T-cell (primary cell): ENCODE measurements at regions not wholly inside any gene's neighbourhood (a gene's known extent, or its start where the extent isn't known, plus 50 kb on each side); places are given as distances from the start of the nearest gene placed in this dataset.
A peak's percentile ranks its signal among the peaks of the same experiment; 100 is the strongest.
"Not testable (repeated sequence)": the region's sequence is repeated elsewhere in the genome, so short reads cannot be mapped to it uniquely, and the experiment has no call there.

Experiments used
- ATAC-seq, 4 experiments: fragments of 200-7000 bp in 3 of 4; fragments of 150-1000 bp in 1 of 4; cut with Tn5 transposase; replicated peaks in 1 of 4; 1 replicate in 3 of 4; 2 replicates in 1 of 4; pipeline ENCODE4 v1.10.0; 2021; ENCODE audit warnings: moderate library complexity in 3 of 4, mild to moderate bottlenecking in 2 of 4, moderate number of reproducible peaks in 1 of 4
- CTCF ChIA-PET, 2 donors: fragments of 300-600 bp; sonication (Branson Sonifier 250); formaldehyde crosslinking; loops; one replicate each; lab custom pipeline; 2022; ENCODE audit warnings: antibody characterized with exemption in 2 of 2; lab: Charles Lee
- POLR2A ChIA-PET, 2 donors: fragments of 300-600 bp; sonication (Branson Sonifier 250); formaldehyde crosslinking; loops; one replicate each; lab custom pipeline; 2022; ENCODE audit warnings: antibody characterized with exemption in 2 of 2; lab: Charles Lee
- DNase-seq, 35 experiments: peaks; one replicate each; pipeline versions ENCODE4 v3.0.0 to v3.0.0-alpha.2; 2013 to 2023
- H3K27ac ChIP-seq: one replicate; pipeline ENCODE4 v1.5.1; 2013; ENCODE audit warnings: low read length
- H3K27me3 ChIP-seq, 2 experiments: replicated peaks in 1 of 2; 1 replicate in 1 of 2; 2 replicates in 1 of 2; pipeline versions ENCODE4 v1.6.1 to v1.7.0; 2013; ENCODE audit warnings: low read length in 1 of 2, mixed read lengths in 1 of 2; ENCODE audit not compliant: control insufficient read depth in 2 of 2, insufficient read depth in 2 of 2; ENCODE audit errors: extremely low read depth in 1 of 2
- H3K36me3 ChIP-seq, 2 donors: 1 replicate in 1 of 2; 2 replicates in 1 of 2; pipeline versions ENCODE4 v1.6.1 to v1.7.0; 2013; ENCODE audit warnings: low read length in 1 of 2; ENCODE audit not compliant: control insufficient read depth in 2 of 2, insufficient read depth in 1 of 2; ENCODE audit errors: extremely low read depth in 1 of 2
- H3K4me1 ChIP-seq, 2 experiments: 1 replicate in 1 of 2; 2 replicates in 1 of 2; pipeline versions ENCODE4 v1.6.1 to v1.7.0; 2013; ENCODE audit warnings: low read length in 2 of 2, mixed read lengths in 1 of 2; ENCODE audit not compliant: insufficient read depth in 2 of 2, control insufficient read depth in 1 of 2; ENCODE audit errors: extremely low read depth in 1 of 2
- H3K4me3 ChIP-seq, 2 donors: 1 replicate in 1 of 2; 2 replicates in 1 of 2; pipeline versions ENCODE4 v1.5.1 to v1.7.0; 2013; ENCODE audit warnings: mild to moderate bottlenecking in 2 of 2, low read length in 1 of 2, moderate library complexity in 1 of 2; ENCODE audit not compliant: control insufficient read depth in 1 of 2; ENCODE audit errors: extremely low read depth in 1 of 2
- H3K9me3 ChIP-seq: 2 replicates; pipeline ENCODE4 v1.7.0; 2013
- H3K27ac Mint-ChIP-seq, 2 donors: one replicate each; pipeline ENCODE4 v1.8.0; 2020 to 2021; ENCODE audit warnings: mild to moderate bottlenecking in 2 of 2, mixed read lengths in 2 of 2
- H3K27me3 Mint-ChIP-seq, 2 donors: one replicate each; pipeline ENCODE4 v1.8.0; 2021 to 2022; ENCODE audit warnings: mixed read lengths in 2 of 2
- H3K36me3 Mint-ChIP-seq: one replicate; pipeline ENCODE4 v1.8.0; 2021; ENCODE audit warnings: mixed read lengths
- H3K4me1 Mint-ChIP-seq, 3 donors: one replicate each; pipeline ENCODE4 v1.8.0; 2020 to 2022; ENCODE audit warnings: mixed read lengths in 3 of 3, mild to moderate bottlenecking in 1 of 3
- H3K4me3 Mint-ChIP-seq, 3 donors: one replicate each; pipeline ENCODE4 v1.8.0; 2020 to 2022; ENCODE audit warnings: mild to moderate bottlenecking in 3 of 3, mixed read lengths in 3 of 3, moderate library complexity in 3 of 3
- H3K9me3 Mint-ChIP-seq, 3 donors: one replicate each; pipeline ENCODE4 v1.8.0; 2020 to 2022; ENCODE audit warnings: mixed read lengths in 3 of 3
- WGBS: methylation state at CpG from one replicate; pipeline ENCODE4 v1.1.5; 2013; ENCODE audit warnings: missing lambda C conversion rate; ENCODE audit not compliant: insufficient coverage; 5-methylcytosine and 5-hydroxymethylcytosine counted together

DNA sequence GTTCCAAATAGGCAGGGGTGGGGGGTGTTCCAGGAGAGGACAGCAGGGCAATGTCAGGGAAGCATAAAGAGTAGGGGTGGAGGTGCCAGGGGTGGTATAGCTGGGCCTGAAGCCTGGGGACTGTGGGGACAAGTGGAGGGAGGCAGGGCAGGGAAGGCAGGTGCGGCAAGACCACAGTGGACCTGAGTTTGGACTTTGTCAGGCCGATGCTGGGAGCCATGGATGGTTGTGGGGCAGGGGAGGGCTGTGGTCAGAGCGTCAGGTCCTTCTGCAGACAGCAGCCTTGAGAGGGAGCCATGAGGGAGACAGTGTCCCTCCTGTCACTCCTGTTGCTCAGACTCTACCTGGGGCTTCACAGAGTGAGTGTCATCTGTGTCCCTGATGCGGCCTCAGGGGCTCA lies 320.3 kb downstream of the PTPRU start:
- Mint-ChIP-seq H3K27me3 (peaks cover 12 to 14% of the 10 kb centered on the region in 2 donors), H3K36me3 (no peaks in the 10 kb centered on the region), H3K9me3 (no peaks in the 10 kb centered on the region), H3K4me3 (no peak overlapping the region), H3K27ac (no peak overlapping the region), H3K4me1 (peaks cover 0 to 7% (median 5%) of the 10 kb centered on the region in 3 donors)
- no peak overlapping the region for H3K4me3 ChIP-seq
- H3K27me3 ChIP-seq, result peaks cover 0 to 14% of the 10 kb centered on the region in 2 experiments
- H3K4me1 ChIP-seq, result no peaks in the 10 kb centered on the region
- no peak overlapping the region for H3K27ac ChIP-seq
- 48% methylated on average over 4 of the region's 4 CpGs for WGBS
- no peaks in the 10 kb centered on the region for H3K9me3 ChIP-seq
- H3K36me3 ChIP-seq, result no peaks in the 10 kb centered on the region
- no peak for DNase-seq
- CTCF ChIA-PET, result no interaction called here
- no peak for ATAC-seq
- POLR2A ChIA-PET, result no interaction called here

DNA sequence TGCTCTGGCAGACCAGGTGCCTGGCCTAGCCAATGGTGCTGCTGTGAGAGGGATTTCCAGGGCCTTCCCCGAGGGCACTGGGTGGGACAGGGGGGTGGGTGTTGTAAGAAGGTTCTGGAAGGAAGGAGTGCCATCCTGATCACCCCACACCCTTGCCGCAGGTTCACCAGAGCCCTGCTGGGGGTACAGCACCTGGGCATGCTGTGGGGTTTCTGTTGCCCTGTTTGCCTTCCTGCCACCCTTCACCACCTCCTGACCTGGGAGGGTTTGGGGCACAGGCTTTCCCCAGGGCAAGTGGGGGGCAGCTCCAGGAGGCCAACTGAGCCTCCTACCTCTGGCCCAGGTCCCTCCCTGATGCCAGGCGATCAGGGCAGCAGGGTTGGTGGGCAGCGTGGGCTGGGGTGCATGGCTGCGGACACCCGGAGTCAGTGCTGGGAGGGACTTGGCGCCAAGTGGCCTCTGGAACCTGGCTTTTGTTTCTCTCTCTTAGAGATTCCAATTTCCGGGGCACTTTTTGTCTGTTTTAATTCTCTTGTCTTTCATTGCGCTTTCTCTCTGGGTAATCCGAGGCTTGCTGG lies 318.8 kb downstream of the PTPRU start:
- Histone ChIP-seq H3K4me3 (no peak overlapping the region), H3K4me1 (no peaks in the 10 kb centered on the region), H3K27ac (no peak overlapping the region), H3K9me3 (no peaks in the 10 kb centered on the region), H3K36me3 (no peaks in the 10 kb centered on the region), H3K27me3 (peaks cover 0 to 16% of the 10 kb centered on the region in 2 experiments)
- DNase-seq, result no peak
- H3K4me1 Mint-ChIP-seq, result peaks cover 0 to 7% (median 5%) of the 10 kb centered on the region in 3 donors
- H3K36me3 Mint-ChIP-seq, result no peaks in the 10 kb centered on the region
- H3K9me3 Mint-ChIP-seq, result no peaks in the 10 kb centered on the region
- WGBS, result 41% methylated on average over 6 of the region's 10 CpGs
- POLR2A ChIA-PET, result no interaction called here
- no peak for ATAC-seq
- CTCF ChIA-PET, result no interaction called here
- H3K4me3 Mint-ChIP-seq, result no peak overlapping the region
- peaks cover 12 to 14% of the 10 kb centered on the region in 2 donors for H3K27me3 Mint-ChIP-seq
- no peak overlapping the region for H3K27ac Mint-ChIP-seq

DNA sequence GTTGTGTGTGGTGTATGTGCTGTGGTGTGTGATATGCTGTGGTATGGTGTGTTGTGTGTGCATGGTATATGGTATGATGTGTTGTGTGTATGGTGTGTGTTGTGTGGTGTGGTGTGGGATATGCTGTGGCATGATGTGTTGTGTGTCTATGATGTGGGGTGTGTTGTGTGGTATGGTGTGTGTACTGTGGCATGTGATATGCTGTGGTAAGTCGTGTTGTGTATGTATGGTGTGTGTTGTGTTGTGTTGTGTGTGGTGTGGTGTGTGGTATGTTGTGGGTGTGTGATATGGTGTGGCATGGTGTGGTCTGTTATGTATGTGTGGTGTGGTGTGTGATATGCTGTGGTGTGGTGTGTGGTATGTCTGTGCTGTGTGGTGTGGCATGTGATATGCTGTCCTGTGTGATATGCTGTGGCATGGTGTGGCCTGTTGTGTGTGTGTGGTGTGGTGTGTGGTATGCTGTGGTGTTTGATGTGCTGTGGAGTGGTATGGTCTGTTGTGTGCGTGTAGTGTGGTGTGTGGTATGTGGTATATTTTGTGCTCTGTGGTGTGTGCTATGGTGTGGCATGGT lies 318.0 kb downstream of the PTPRU start:
- no peaks in the 10 kb centered on the region for H3K36me3 Mint-ChIP-seq
- DNase-seq (no peak), ATAC-seq (no peak)
- Histone ChIP-seq H3K27ac (no peak overlapping the region), H3K36me3 (no peaks in the 10 kb centered on the region), H3K4me1 (no peaks in the 10 kb centered on the region), H3K9me3 (no peaks in the 10 kb centered on the region), H3K27me3 (peaks cover 0 to 16% of the 10 kb centered on the region in 2 experiments), H3K4me3 (no peak overlapping the region)
- 100% methylated on average over 2 of the region's 2 CpGs for WGBS
- no peaks in the 10 kb centered on the region for H3K9me3 Mint-ChIP-seq
- ChIA-PET POLR2A (no interaction called here), CTCF (no interaction called here)
- no peak overlapping the region for H3K4me3 Mint-ChIP-seq
- no peak overlapping the region for H3K27ac Mint-ChIP-seq
- peaks cover 12 to 14% of the 10 kb centered on the region in 2 donors for H3K27me3 Mint-ChIP-seq
- peaks cover 0 to 7% (median 5%) of the 10 kb centered on the region in 3 donors for H3K4me1 Mint-ChIP-seq

DNA sequence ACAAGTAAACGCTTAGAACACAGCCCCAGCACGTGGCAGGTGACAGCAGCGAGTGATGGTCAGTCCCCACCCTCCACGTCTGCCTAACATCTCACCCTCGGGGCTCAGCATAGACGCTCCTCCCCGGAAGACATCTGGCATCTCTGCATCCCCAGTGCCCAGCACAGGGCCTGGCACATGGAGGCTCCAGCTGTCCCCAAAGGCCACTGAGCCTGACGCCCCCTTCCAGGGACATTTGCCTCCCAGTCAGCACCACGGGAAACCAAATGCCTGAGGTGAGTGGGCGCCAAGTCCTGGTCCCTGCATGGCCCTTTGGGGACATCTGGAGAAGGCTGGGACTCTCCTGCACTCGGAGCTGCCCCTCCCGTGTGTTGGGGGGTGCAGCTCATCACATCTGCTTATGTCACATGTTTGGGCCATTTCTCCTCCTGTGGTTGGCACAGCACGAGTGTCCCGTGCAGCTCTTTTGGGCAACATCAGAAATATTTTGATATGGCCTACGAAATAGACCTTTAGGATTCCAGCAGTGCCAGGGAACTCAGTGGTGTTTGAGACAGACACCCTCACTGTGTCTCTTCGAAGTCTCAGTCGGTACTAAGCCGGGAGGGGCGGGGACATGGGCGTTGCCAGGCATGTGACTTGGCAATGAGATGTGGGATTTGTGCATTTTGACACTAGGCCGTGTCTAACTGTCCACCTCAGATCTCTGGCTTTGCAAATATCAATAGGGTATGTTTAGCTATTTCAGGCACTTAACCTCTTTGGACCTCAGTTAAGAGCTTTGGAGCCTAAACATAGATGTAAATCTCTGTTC lies 315.0 kb downstream of the PTPRU start:
- POLR2A ChIA-PET, result no interaction called here
- no peaks in the 10 kb centered on the region for H3K36me3 Mint-ChIP-seq
- no peak overlapping the region for H3K4me3 Mint-ChIP-seq

DNA sequence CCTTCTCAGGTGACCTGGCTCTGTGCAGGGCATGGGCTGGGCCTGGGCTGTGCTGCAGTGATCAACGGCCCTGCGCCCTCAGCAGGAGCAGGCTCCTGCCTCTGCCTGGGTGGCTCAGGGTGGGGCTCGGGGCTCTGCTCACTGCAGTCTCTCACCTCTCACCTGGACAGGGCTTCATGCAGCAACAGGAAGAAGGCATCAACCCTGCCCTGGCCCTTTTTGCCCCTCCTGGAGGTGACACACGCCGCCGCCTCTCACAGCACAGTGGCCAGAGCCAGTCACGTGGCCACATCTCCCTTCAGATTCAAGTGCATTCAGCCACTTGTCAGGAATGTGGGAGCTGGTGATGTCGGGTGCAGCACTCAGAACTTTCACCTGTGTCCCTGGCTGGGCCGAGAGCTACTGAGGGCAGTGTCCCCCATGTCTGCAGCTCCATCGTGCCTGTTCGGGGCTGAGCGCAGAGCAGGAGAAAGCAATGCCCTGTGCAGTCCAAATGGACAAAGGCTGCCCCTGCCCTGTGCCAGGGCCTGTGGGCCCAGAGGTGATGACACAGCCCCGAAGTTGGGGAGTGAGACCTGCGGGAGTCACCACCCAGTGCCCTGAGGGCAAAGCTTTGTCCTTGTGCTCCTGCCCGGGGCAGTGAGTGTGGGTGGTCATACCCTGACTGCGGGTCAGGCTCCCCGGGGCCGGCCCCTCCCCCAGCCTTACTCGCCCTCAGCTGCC lies 314.0 kb downstream of the PTPRU start:
- DNase-seq, result peak in 1 of 35 experiments; percentile 7
- Mint-ChIP-seq H3K4me3 (no peak overlapping the region), H3K9me3 (no peaks in the 10 kb centered on the region), H3K4me1 (peaks cover 0 to 2% (median 2%) of the 10 kb centered on the region in 3 donors), H3K27me3 (peaks cover 0 to 3% of the 10 kb centered on the region in 2 donors), H3K27ac (no peak overlapping the region), H3K36me3 (no peaks in the 10 kb centered on the region)
- 90% methylated on average over 18 of the region's 19 CpGs for WGBS
- Histone ChIP-seq H3K9me3 (no peaks in the 10 kb centered on the region), H3K4me3 (no peak overlapping the region), H3K27me3 (peaks cover 0 to 5% of the 10 kb centered on the region in 2 experiments), H3K27ac (no peak overlapping the region), H3K36me3 (no peaks in the 10 kb centered on the region), H3K4me1 (no peaks in the 10 kb centered on the region)
- ChIA-PET CTCF (no interaction called here), POLR2A (no interaction called here)
- ATAC-seq, result no peak

More for the DNA sequence above, 315.0 kb downstream of the PTPRU start:
- Histone ChIP-seq H3K4me1 (no peaks in the 10 kb centered on the region), H3K36me3 (no peaks in the 10 kb centered on the region), H3K9me3 (no peaks in the 10 kb centered on the region), H3K27ac (no peak overlapping the region), H3K4me3 (no peak overlapping the region), H3K27me3 (peaks cover 0 to 6% of the 10 kb centered on the region in 2 experiments)
- no peaks in the 10 kb centered on the region for H3K9me3 Mint-ChIP-seq
- CTCF ChIA-PET, result no interaction called here
- 87% methylated on average over 19 of the region's 21 CpGs for WGBS
- H3K27me3 Mint-ChIP-seq, result peaks cover 5% of the 10 kb centered on the region in 2 donors
- no peak overlapping the region for H3K27ac Mint-ChIP-seq
- DNase-seq (peak in 1 of 35 experiments; percentile 17), ATAC-seq (no peak)
- H3K4me1 Mint-ChIP-seq, result peaks cover 0 to 7% (median 5%) of the 10 kb centered on the region in 3 donors

GRCh38 chr1:29549728-29550118 lies 313.4 kb downstream of the PTPRU start:
- H3K9me3 Mint-ChIP-seq, H3K4me3 ChIP-seq, H3K36me3 ChIP-seq, CTCF ChIA-PET, POLR2A ChIA-PET, H3K27me3 ChIP-seq, H3K9me3 ChIP-seq, H3K27ac ChIP-seq, H3K4me3 Mint-ChIP-seq, H3K36me3 Mint-ChIP-seq, H3K4me1 ChIP-seq, H3K27ac Mint-ChIP-seq, DNase-seq, H3K4me1 Mint-ChIP-seq, ATAC-seq, H3K27me3 Mint-ChIP-seq: not testable (repeated sequence)
- WGBS, result 70% methylated on average over 5 of the region's 7 CpGs
